ENCODE measurements at regions not wholly inside any gene's neighbourhood (a gene's known extent, or its start where the extent isn't known, plus 50 kb on each side); places are given as distances from the start of the nearest gene placed in this dataset.
A peak's percentile ranks its signal among the peaks of the same experiment; 100 is the strongest.
"Not testable (repeated sequence)": the region's sequence is repeated elsewhere in the genome, so short reads cannot be mapped to it uniquely, and the experiment has no call there.

DNA sequence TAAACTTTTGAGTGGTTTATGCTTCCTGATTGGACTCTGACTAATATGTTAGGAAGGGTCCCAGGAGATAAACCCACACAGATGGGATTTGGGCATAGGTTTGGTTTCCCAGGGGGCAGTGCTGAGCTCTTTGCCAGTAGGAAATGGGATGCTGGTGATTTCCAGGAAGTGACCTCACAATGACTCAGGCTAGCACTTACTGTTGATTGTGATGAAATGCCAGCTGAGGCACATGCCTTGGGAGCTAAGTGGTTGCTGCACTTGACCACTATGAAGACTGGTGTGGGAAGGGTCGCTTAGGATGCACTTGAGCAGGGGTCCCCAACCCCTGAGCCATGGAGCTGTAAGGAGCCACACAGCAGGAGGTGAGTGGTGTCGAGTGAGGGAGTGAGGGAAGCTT is 55.5 kb upstream of the METTL14 start:
- TF ChIP-seq, protein P1, sequence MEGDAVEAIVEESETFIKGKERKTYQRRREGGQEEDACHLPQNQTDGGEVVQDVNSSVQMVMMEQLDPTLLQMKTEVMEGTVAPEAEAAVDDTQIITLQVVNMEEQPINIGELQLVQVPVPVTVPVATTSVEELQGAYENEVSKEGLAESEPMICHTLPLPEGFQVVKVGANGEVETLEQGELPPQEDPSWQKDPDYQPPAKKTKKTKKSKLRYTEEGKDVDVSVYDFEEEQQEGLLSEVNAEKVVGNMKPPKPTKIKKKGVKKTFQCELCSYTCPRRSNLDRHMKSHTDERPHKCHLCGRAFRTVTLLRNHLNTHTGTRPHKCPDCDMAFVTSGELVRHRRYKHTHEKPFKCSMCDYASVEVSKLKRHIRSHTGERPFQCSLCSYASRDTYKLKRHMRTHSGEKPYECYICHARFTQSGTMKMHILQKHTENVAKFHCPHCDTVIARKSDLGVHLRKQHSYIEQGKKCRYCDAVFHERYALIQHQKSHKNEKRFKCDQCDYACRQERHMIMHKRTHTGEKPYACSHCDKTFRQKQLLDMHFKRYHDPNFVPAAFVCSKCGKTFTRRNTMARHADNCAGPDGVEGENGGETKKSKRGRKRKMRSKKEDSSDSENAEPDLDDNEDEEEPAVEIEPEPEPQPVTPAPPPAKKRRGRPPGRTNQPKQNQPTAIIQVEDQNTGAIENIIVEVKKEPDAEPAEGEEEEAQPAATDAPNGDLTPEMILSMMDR (conservative IDR thresholded peaks at IDR 0.05) = peak; percentile 34; the same call in 1 of the 2 replicates
- not testable (repeated sequence) for TF ChIP-seq EZH2 (IDR thresholded peaks at IDR 0.05; ENCODE audit: low read depth)

Data from PC-9 (cell line).